PC-3 (cell line): ENCODE measurements at regions not wholly inside any gene's neighbourhood (a gene's known extent, or its start where the extent isn't known, plus 50 kb on each side); places are given as distances from the start of the nearest gene placed in this dataset.

Experiments used
- ATAC-seq: fragments of 200-7000 bp; cut with Tn5 transposase; 2 replicates; pipeline ENCODE4 v1.9.1; 2020; ENCODE audit warnings: mild to moderate bottlenecking, moderate library complexity
- BruUV-seq: library from RNA; stranded (reverse); fragments of 400-500 nt; replicated peaks from 2 replicates; lab custom pipeline; 2021; lab: Mats Ljungman, UMichigan
- CTCF ChIA-PET: fragments of 300-600 bp; sonication (Branson Sonifier 250); formaldehyde crosslinking; loops from one replicate; lab custom pipeline; 2022; ENCODE audit warnings: antibody characterized with exemption; lab: Charles Lee
- POLR2A ChIA-PET: fragments of 300-600 bp; sonication (Branson Sonifier 250); formaldehyde crosslinking; loops from one replicate; lab custom pipeline; 2022; ENCODE audit warnings: antibody characterized with exemption; ENCODE audit not compliant: unreplicated experiment; lab: Charles Lee
- DNase-seq: peaks from one replicate; pipeline ENCODE4 v3.0.0-alpha.2; 2015
- H2AFZ ChIP-seq: fragments of 300-600 bp; sonication (generic); 2 replicates; pipeline ENCODE4 v1.6.0; 2016; ENCODE audit warnings: antibody characterized with exemption, low read length
- H3F3A ChIP-seq: fragments of 300-600 bp; sonication (generic); one replicate; pipeline ENCODE4 v1.6.0; 2017; ENCODE audit warnings: antibody characterized with exemption, low read length, control low read depth, mild to moderate bottlenecking; ENCODE audit not compliant: unreplicated experiment
- H3K27ac ChIP-seq: fragments of 300-600 bp; sonication (generic); 2 replicates; pipeline ENCODE4 v1.5.1; 2016; ENCODE audit warnings: mild to moderate bottlenecking, low read length
- H3K27me3 ChIP-seq: fragments of 300-600 bp; sonication (generic); 2 replicates; pipeline ENCODE4 v1.6.1; 2016; ENCODE audit warnings: low read length, mixed read lengths
- H3K36me3 ChIP-seq: fragments of 300-600 bp; sonication (generic); 2 replicates; pipeline ENCODE4 v1.6.1; 2016; ENCODE audit warnings: low read depth, mixed run types, low read length, mixed read lengths
- H3K4me1 ChIP-seq: fragments of 300-600 bp; sonication (generic); 2 replicates; pipeline ENCODE4 v1.5.1; 2016; ENCODE audit warnings: low read length; ENCODE audit not compliant: insufficient read depth
- H3K4me2 ChIP-seq: fragments of 300-600 bp; sonication (generic); 2 replicates; pipeline ENCODE4 v1.6.0; 2016; ENCODE audit warnings: low read length
- H3K4me3 ChIP-seq: fragments of 300-600 bp; sonication (generic); 2 replicates; pipeline ENCODE4 v1.5.1; 2016; ENCODE audit warnings: mild to moderate bottlenecking, low read length, mixed read lengths
- H3K79me2 ChIP-seq: fragments of 300-600 bp; sonication (generic); 2 replicates; pipeline ENCODE4 v1.6.1; 2017; ENCODE audit warnings: low read length, mixed read lengths
- H3K9ac ChIP-seq: fragments of 300-600 bp; sonication (generic); 2 replicates; pipeline ENCODE4 v1.6.0; 2016; ENCODE audit warnings: mild to moderate bottlenecking, low read length
- H3K9me2 ChIP-seq: fragments of 300-600 bp; sonication (generic); replicated peaks from 2 replicates; pipeline ENCODE4 v1.6.1; 2016; ENCODE audit warnings: mixed run types, low read length, mixed read lengths
- H3K9me3 ChIP-seq: fragments of 300-600 bp; sonication (generic); 2 replicates; pipeline ENCODE4 v1.6.1; 2016; ENCODE audit warnings: low read length, mixed read lengths
- H4K20me1 ChIP-seq: fragments of 300-600 bp; sonication (generic); 2 replicates; pipeline ENCODE4 v1.6.1; 2016; ENCODE audit warnings: low read length, mixed read lengths
- CTCF ChIP-seq: fragments of 300-600 bp; sonication (generic); conservative IDR thresholded peaks from 2 replicates; pipeline ENCODE4 v1.5.1; 2017; ENCODE audit warnings: antibody characterized with exemption, low read depth, mild to moderate bottlenecking, low read length
- EZH2 ChIP-seq: fragments of 300-600 bp; sonication (generic); IDR thresholded peaks from one replicate; pipeline ENCODE4 v1.6.1; 2017; ENCODE audit warnings: antibody characterized with exemption, mild to moderate bottlenecking, low read length; ENCODE audit not compliant: unreplicated experiment
- EZH2phosphoT487 ChIP-seq: fragments of 300-600 bp; sonication (generic); IDR thresholded peaks from 2 replicates; pipeline ENCODE4 v1.6.1; 2018; ENCODE audit warnings: mild to moderate bottlenecking, antibody characterized with exemption, low read length, borderline replicate concordance
- intact Hi-C: fragments of 100-400 bp; cut with micrococcal nuclease; formaldehyde crosslinking; loops from 2 replicates; pipeline ENCODE4 v1.9.0; 2023

GRCh38 chr21:25409978-25410377 lies 197.3 kb downstream of the MRPL39 start:
- Histone ChIP-seq H3K79me2 (no peaks in the 10 kb centered on the region), H3K4me2 (no peak overlapping the region), H3K27me3 (no peaks in the 10 kb centered on the region), H3K4me3 (no peak overlapping the region), H3K36me3 (no peaks in the 10 kb centered on the region), H3F3A (no peaks in the 10 kb centered on the region), H3K27ac (no peak overlapping the region), H2AFZ (no peak overlapping the region), H3K9me3 (no peaks in the 10 kb centered on the region), H3K9ac (no peak overlapping the region), H4K20me1 (no peaks in the 10 kb centered on the region), H3K9me2 (no peaks in the 10 kb centered on the region), H3K4me1 (no peaks in the 10 kb centered on the region)
- BruUV-seq, result no TSS peak
- ChIA-PET CTCF (no interaction called here), POLR2A (no interaction called here)
- intact Hi-C loops, result no loop called here
- TF ChIP-seq EZH2phosphoT487 (no peak), EZH2 (no peak), CTCF (no peak)
- no peak for DNase-seq
- no peak for ATAC-seq

- no peaks in the 10 kb centered on the region for H3K9me3 ChIP-seq
- no peaks in the 10 kb centered on the region for H3F3A ChIP-seq
- H3K9ac ChIP-seq, result no peak overlapping the region
- H3K27me3 ChIP-seq, result no peaks in the 10 kb centered on the region
- H3K36me3 ChIP-seq, result no peaks in the 10 kb centered on the region
- BruUV-seq, result no TSS peak
- no peaks in the 10 kb centered on the region for H3K4me1 ChIP-seq
- POLR2A ChIA-PET, result no interaction called here
- no peak overlapping the region for H3K4me3 ChIP-seq
- H2AFZ ChIP-seq, result no peak overlapping the region
- ATAC-seq (no peak), DNase-seq (no peak)
- intact Hi-C loops, result no loop called here
- no peak overlapping the region for H3K4me2 ChIP-seq
- CTCF ChIA-PET, result no interaction called here
- H4K20me1 ChIP-seq, result no peaks in the 10 kb centered on the region
- H3K79me2 ChIP-seq, result no peaks in the 10 kb centered on the region
- TF ChIP-seq CTCF (no peak), EZH2phosphoT487 (no peak), EZH2 (no peak)
- H3K27ac ChIP-seq, result no peak overlapping the region
- no peaks in the 10 kb centered on the region for H3K9me2 ChIP-seq
Observed at GRCh38 chr21:25408666-25409065, 198.6 kb downstream of the MRPL39 start.

- intact Hi-C loops, result no loop called here
- Histone ChIP-seq H3K4me3 (no peak overlapping the region), H3F3A (no peaks in the 10 kb centered on the region), H3K4me2 (no peak overlapping the region), H3K9ac (no peak overlapping the region), H3K4me1 (no peaks in the 10 kb centered on the region), H2AFZ (no peak overlapping the region), H3K27ac (no peak overlapping the region), H3K9me3 (no peaks in the 10 kb centered on the region), H3K36me3 (no peaks in the 10 kb centered on the region), H3K9me2 (no peaks in the 10 kb centered on the region), H4K20me1 (no peaks in the 10 kb centered on the region), H3K79me2 (no peaks in the 10 kb centered on the region), H3K27me3 (no peaks in the 10 kb centered on the region)
- ATAC-seq (peak; percentile 20; the same call in 1 of the 2 replicates), DNase-seq (no peak)
- ChIA-PET CTCF (no interaction called here), POLR2A (no interaction called here)
- BruUV-seq, result no TSS peak
- TF ChIP-seq EZH2phosphoT487, result no peak
- TF ChIP-seq EZH2, result no peak
- no peak for TF ChIP-seq CTCF
Observed at GRCh38 chr21:25406887-25407579, 200.2 kb downstream of the MRPL39 start.
